Common myeloid progenitor, CD34-positive (primary cell): ENCODE measurements at regions not wholly inside any gene's neighbourhood (a gene's known extent, or its start where the extent isn't known, plus 50 kb on each side); places are given as distances from the start of the nearest gene placed in this dataset.

Experiments
- CTCF ChIA-PET: fragments of 350-600 bp; sonication (Branson Sonifier 250); formaldehyde crosslinking; loops from one replicate; lab custom pipeline; 2021; ENCODE audit warnings: antibody characterized with exemption; lab: Charles Lee
- POLR2A ChIA-PET: fragments of 350-600 bp; sonication (Branson Sonifier 250); formaldehyde crosslinking; loops from one replicate; lab custom pipeline; 2021; ENCODE audit warnings: antibody characterized with exemption; lab: Charles Lee
- DNase-seq, 3 donors: peaks; one replicate each; pipeline versions ENCODE4 v3.0.0 to v3.0.0-alpha.2; 2013
- H3K27ac ChIP-seq, 2 experiments: 1 replicate in 1 of 2; 2 replicates in 1 of 2; pipeline ENCODE4 v1.7.0; 2013; ENCODE audit warnings: inconsistent platforms in 2 of 2, low read length in 2 of 2, mild to moderate bottlenecking in 2 of 2, low read depth in 1 of 2, moderate library complexity in 1 of 2; ENCODE audit not compliant: severe bottlenecking in 2 of 2, insufficient read depth in 1 of 2, poor library complexity in 1 of 2
- H3K27me3 ChIP-seq, 5 experiments: replicated peaks in 2 of 5; 1 replicate in 3 of 5; 2 replicates in 2 of 5; pipeline versions ENCODE4 v1.6.1 to v1.7.0; 2013; ENCODE audit warnings: low read length in 4 of 5, mild to moderate bottlenecking in 2 of 5, moderate library complexity in 2 of 5, inconsistent platforms in 1 of 5; ENCODE audit not compliant: insufficient read depth in 5 of 5, control insufficient read depth in 4 of 5
- H3K36me3 ChIP-seq, 4 experiments: 1 replicate in 2 of 4; 2 replicates in 2 of 4; pipeline versions ENCODE4 v1.6.1 to v1.7.0; 2013; ENCODE audit warnings: low read length in 3 of 4, control low read depth in 1 of 4, mild to moderate bottlenecking in 1 of 4; ENCODE audit not compliant: control insufficient read depth in 4 of 4, insufficient read depth in 4 of 4
- H3K4me1 ChIP-seq, 4 experiments: 1 replicate in 3 of 4; 2 replicates in 1 of 4; pipeline versions ENCODE4 v1.6.1 to v1.7.1; 2013; ENCODE audit warnings: low read length in 3 of 4, mild to moderate bottlenecking in 3 of 4, control low read depth in 1 of 4, inconsistent platforms in 1 of 4, moderate library complexity in 1 of 4; ENCODE audit not compliant: control insufficient read depth in 4 of 4, insufficient read depth in 4 of 4; ENCODE audit errors: control extremely low read depth in 1 of 4
- H3K4me3 ChIP-seq, 7 experiments: 1 replicate in 4 of 7; 2 replicates in 3 of 7; pipeline versions ENCODE4 v1.5.1 to v1.7.0; 2013; ENCODE audit warnings: mild to moderate bottlenecking in 7 of 7, low read length in 6 of 7, moderate library complexity in 6 of 7, inconsistent platforms in 2 of 7, low read depth in 2 of 7, control low read depth in 1 of 7; ENCODE audit not compliant: insufficient read depth in 4 of 7, control insufficient read depth in 1 of 7; ENCODE audit errors: extremely low read depth in 1 of 7
- H3K9me3 ChIP-seq, 5 experiments: 1 replicate in 4 of 5; 2 replicates in 1 of 5; pipeline versions ENCODE4 v1.6.1 to v1.7.1; 2013; ENCODE audit warnings: low read length in 4 of 5, mild to moderate bottlenecking in 2 of 5, inconsistent platforms in 1 of 5, low read depth in 1 of 5, moderate library complexity in 1 of 5; ENCODE audit not compliant: control insufficient read depth in 4 of 5, insufficient read depth in 2 of 5; ENCODE audit errors: control extremely low read depth in 1 of 5
- WGBS: methylation state at CpG from one replicate; pipeline ENCODE4 v1.1.5; 2013; ENCODE audit not compliant: insufficient coverage; 5-methylcytosine and 5-hydroxymethylcytosine counted together

DNA sequence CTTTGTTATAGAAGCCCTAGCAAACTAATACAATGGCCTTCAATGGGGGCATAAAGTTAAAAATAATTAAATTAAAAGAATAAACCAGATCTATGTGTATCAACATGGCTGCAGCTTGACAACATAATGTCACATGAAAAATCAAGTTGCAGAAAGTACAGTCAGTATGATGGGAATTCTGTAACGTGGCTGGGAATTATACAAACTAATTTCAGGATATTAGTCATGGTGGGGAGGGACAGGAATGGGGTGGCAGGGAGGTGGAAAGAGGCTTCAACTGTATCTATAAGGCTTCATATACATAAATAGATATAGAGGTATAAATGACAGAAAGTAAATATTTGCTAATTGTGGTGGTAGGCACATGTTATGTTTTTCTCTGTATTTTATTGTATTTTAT, 107.1 kb downstream of the UNC5CL start:
- DNase-seq, result no peak
- H3K36me3 ChIP-seq, result no peaks in the 10 kb centered on the region
- WGBS, result no CpG with 5 or more reads among the region's 1 CpG
- H3K27ac ChIP-seq, result no peak overlapping the region
- ChIA-PET POLR2A (no interaction called here), CTCF (no interaction called here)
- H3K4me3 ChIP-seq, result no peak overlapping the region
- H3K27me3 ChIP-seq, result peaks cover 0 to 3% (median 0%) of the 10 kb centered on the region in 5 experiments
- H3K9me3 ChIP-seq, result no peaks in the 10 kb centered on the region
- no peaks in the 10 kb centered on the region for H3K4me1 ChIP-seq

DNA sequence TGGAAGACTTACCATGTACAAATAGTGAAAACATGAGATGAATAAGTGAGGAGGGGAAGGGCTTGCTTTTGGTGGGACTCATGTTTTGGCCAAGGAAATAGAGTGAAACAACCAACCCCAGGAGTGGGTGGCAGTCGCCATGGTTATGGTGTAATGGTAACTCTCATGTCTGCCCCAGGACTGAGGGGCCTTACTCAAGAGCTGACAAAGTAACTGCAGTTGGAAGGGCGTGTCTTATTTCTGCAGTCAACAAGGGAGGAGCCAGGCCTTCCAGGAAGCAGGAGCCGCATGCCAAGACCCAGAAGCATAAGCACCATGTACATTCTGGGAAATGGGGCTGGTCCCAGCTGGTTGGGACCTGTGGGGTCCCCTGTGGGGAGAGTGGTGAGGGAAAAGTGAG, 108.5 kb downstream of the UNC5CL start:
- POLR2A ChIA-PET, result no interaction called here
- DNase-seq, result no peak
- Histone ChIP-seq H3K4me1 (no peaks in the 10 kb centered on the region), H3K27ac (no peak overlapping the region), H3K9me3 (no peaks in the 10 kb centered on the region), H3K4me3 (no peak overlapping the region), H3K27me3 (peaks cover 0 to 3% (median 0%) of the 10 kb centered on the region in 5 experiments), H3K36me3 (no peaks in the 10 kb centered on the region)
- CTCF ChIA-PET, result no interaction called here
- 100% methylated on average over 2 of the region's 3 CpGs for WGBS

GRCh38 chr6:40930045-40930444, 109.0 kb downstream of the UNC5CL start:
- no CpG with 5 or more reads among the region's 1 CpG for WGBS
- Histone ChIP-seq H3K4me3 (no peak overlapping the region), H3K9me3 (no peaks in the 10 kb centered on the region), H3K4me1 (no peaks in the 10 kb centered on the region), H3K36me3 (no peaks in the 10 kb centered on the region), H3K27me3 (peaks cover 0 to 3% (median 0%) of the 10 kb centered on the region in 5 experiments), H3K27ac (no peak overlapping the region)
- POLR2A ChIA-PET, result no interaction called here
- CTCF ChIA-PET, result no interaction called here
- no peak for DNase-seq

GRCh38 chr6:40929176-40929575, 109.8 kb downstream of the UNC5CL start:
- Histone ChIP-seq H3K27ac (no peak overlapping the region), H3K27me3 (peaks cover 0 to 3% (median 0%) of the 10 kb centered on the region in 5 experiments), H3K36me3 (no peaks in the 10 kb centered on the region), H3K9me3 (no peaks in the 10 kb centered on the region), H3K4me3 (no peak overlapping the region), H3K4me1 (no peaks in the 10 kb centered on the region)
- 100% methylated on average over 1 of the region's 3 CpGs for WGBS
- no peak for DNase-seq
- CTCF ChIA-PET, result no interaction called here
- POLR2A ChIA-PET, result no interaction called here

DNA sequence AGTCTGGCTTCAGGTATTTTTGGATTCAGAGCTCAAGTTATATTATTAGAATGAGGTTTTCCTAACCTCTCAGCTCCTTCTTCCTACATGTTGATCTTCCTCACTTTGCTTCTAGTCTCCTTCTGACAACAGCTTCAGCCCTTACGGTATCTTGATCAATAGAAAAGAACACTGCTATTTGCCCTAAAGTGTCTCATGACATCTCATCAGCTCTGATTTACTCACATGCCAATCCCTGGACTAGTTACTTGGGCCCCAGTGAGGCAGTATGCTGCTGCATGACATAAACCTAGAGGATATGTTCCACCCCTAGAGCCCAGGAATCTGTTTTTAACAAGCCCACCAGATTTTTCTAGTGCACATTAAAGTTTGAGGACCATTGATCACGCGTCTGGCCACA, 110.3 kb downstream of the UNC5CL start:
- H3K27ac ChIP-seq, result no peak overlapping the region
- no peaks in the 10 kb centered on the region for H3K4me1 ChIP-seq
- no peaks in the 10 kb centered on the region for H3K9me3 ChIP-seq
- no peak overlapping the region for H3K4me3 ChIP-seq
- H3K36me3 ChIP-seq, result no peaks in the 10 kb centered on the region
- WGBS, result 100% methylated on average over 2 of the region's 3 CpGs
- CTCF ChIA-PET, result no interaction called here
- H3K27me3 ChIP-seq, result peaks cover 0 to 3% (median 0%) of the 10 kb centered on the region in 5 experiments
- no peak for DNase-seq
- POLR2A ChIA-PET, result no interaction called here

- Histone ChIP-seq H3K4me3 (no peak overlapping the region), H3K9me3 (no peaks in the 10 kb centered on the region), H3K36me3 (no peaks in the 10 kb centered on the region), H3K27me3 (no peaks in the 10 kb centered on the region), H3K27ac (no peak overlapping the region), H3K4me1 (no peaks in the 10 kb centered on the region)
- WGBS, result no CpG with 5 or more reads among the region's 1 CpG
- ChIA-PET POLR2A (no interaction called here), CTCF (no interaction called here)
- DNase-seq, result no peak
Observed at GRCh38 chr6:40928307-40928706, 110.7 kb downstream of the UNC5CL start.

DNA sequence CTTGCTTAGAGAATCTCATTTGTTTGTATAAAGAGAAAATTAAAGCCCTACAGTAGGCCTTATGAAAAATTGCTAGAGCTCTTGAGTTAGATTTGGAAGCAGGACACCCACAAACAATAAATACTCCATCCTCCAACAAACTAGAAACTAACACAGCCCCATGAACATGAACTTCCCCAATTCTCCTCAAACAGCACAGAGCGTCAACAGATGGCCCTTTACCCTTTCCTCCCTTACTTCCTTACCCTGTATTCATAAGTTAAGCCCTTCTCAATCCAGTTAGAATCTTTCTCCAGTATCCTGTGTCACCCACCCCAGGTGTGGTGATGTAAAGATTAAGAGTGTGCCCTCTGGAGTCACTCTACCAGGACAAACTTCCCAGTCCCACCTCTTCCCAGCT, 113.7 kb downstream of the UNC5CL start:
- H3K4me3 ChIP-seq, result no peak overlapping the region
- ChIA-PET POLR2A (no interaction called here), CTCF (no interaction called here)
- no peaks in the 10 kb centered on the region for H3K36me3 ChIP-seq
- H3K27ac ChIP-seq, result no peak overlapping the region
- H3K9me3 ChIP-seq, result no peaks in the 10 kb centered on the region
- no peaks in the 10 kb centered on the region for H3K4me1 ChIP-seq
- peak; percentile 3 to 70 (median 62) for DNase-seq
- H3K27me3 ChIP-seq, result no peaks in the 10 kb centered on the region
- WGBS, result 0% methylated on average over 1 of the region's 1 CpG
